HG02885 (cell line): ENCODE measurements at regions not wholly inside any gene's neighbourhood (a gene's known extent, or its start where the extent isn't known, plus 50 kb on each side); places are given as distances from the start of the nearest gene placed in this dataset.
A peak's percentile ranks its signal among the peaks of the same experiment; 100 is the strongest.
"Not testable (repeated sequence)": the region's sequence is repeated elsewhere in the genome, so short reads cannot be mapped to it uniquely, and the experiment has no call there.

Source experiments
- ATAC-seq: cut with Tn5 transposase; IDR thresholded peaks from one replicate; pipeline ENCODE4 v1.9.1; 2021; ENCODE audit warnings: mild to moderate bottlenecking; ENCODE audit not compliant: unreplicated experiment, poor library complexity

- ATAC-seq, result no peak
These were observed 114.7 kb upstream of the IGLL5 start for GRCh38 chr22:22772883-22773282.

GRCh38 chr22:22773427-22773826, 114.2 kb upstream of the IGLL5 start:
- ATAC-seq, result no peak

GRCh38 chr22:22773979-22774604, 113.5 kb upstream of the IGLL5 start:
- ATAC-seq, result no peak

DNA sequence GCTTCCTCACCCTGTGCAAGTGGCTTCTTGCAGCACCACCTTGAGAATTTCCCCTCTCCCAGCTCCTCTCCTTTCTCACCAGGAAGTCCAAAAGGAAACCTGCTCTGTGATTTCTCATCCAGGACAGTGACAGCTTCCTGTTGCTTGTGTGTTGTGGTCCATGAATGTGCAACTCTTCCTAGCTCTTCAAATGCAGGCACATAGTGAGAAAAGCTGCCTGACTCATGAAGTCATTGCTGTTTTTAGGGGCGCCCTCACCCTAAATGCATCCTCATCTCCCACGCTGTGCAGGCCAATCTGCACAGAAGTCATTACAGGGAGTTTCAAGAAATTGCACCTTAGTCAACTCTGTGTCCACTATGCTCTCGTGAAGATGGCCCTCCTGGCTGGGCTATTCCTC, 112.9 kb upstream of the IGLL5 start:
- not testable (repeated sequence) for ATAC-seq

GRCh38 chr22:22776121-22776520, 111.5 kb upstream of the IGLL5 start:
- no peak for ATAC-seq

DNA sequence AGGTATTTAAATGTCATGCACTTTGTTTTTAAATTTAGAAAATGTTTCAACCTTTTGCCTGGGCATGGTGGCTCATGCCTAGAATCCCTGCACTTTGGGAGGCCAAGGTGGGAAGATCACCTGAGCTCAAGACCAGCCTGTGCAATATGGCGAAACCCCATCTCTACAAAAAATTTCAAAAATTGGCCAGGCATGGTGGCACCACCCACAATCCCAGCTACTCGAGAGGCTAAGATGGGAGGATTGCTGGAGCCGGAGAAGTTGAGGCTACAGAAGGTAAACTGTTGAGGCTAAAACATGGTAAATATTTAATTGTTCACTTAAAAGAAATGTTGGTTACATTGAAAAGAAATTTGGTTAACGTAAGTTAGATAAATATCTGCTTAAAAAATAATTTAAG, 108.4 kb upstream of the IGLL5 start:
- no peak for ATAC-seq

DNA sequence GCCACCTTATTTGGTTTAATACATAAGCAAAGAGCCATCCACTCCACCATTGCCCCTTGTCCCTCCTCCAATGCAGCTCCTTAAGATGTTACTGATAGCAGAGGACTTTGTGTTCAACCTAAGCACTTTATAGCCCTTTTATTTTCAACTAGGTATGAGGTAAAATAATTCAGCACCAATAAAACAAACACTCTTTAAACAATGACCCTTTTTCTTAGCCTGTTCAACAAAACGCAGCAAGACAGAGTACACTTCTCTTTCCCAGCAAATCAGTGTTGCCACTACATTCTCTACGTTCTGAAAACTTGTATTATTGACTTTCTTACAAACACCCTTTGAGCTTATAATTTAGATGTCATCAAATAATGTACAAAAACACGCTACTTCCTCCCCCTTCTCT, 104.0 kb upstream of the IGLL5 start:
- ATAC-seq, result no peak

DNA sequence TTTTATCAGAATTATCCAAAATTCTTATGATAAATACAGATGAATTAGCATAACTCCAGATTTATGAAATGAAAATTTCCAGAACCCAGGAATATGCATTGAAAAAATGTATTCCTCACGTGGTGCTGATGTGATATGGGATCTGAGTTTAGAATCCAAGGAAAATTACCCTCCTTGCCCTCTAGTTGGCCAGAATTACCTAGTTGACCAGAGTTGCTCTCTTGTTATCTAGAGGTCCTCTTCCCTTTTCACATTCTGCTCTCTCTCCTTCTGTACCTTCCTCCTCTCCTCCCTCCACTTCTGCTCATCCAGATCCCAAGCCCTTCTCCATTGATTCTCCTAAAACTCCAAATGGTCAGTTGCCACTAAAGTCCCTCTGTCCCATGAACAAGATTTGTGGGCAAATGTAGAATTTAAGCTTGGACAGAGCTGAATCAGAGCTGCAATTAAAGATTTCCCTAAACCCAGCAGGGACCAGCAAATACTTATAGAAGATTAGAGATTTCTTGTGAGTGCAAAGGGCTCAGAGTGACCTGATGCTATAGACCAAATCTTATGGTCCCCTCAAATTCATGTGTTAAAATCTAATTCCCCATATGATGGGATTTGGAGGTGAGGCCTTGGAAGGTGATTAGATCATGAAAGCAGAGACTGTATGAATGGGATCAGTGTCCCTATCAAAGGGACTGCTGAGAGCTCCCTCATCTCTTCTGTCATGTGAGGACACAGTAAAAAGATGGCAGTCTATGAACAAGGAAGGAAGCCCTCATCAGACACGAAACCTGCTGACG, 103.2 kb upstream of the IGLL5 start:
- no peak for ATAC-seq

DNA sequence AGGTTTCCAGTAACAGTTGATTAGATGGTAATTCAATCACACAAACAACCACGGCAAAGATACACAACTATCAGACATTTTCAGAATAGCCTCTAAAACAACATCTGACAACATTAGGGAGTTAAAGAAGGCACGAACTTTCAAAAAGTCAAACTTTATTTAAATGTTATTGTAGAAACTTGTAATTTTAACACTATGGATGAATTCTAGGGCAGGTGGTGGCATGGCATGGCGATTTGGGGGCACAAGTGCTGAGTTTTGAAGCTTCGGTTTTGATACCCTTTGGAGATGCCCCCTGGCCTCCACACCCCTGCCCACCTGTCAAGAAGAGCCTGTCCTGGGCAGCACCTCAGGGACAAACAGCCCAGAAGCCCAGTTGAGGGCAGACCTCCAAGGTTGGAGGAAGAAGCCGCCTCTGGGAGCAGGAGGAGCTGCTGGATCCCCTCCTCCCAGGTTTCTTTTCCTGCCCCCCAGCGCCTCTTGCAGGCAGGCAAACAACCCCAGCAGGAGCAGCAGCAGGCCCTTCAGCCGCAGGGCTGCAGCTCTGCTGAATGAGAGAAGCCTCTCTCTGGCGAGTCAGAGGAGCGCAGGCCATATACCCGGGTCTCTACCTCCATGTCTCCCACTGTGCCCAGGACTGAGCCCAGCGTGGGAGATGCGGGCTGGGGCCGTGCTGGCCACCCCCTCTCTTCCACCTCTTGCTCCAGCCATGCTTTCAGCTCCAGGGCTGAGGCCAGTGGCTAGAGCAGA, 102.1 kb upstream of the IGLL5 start:
- ATAC-seq, result no peak

DNA sequence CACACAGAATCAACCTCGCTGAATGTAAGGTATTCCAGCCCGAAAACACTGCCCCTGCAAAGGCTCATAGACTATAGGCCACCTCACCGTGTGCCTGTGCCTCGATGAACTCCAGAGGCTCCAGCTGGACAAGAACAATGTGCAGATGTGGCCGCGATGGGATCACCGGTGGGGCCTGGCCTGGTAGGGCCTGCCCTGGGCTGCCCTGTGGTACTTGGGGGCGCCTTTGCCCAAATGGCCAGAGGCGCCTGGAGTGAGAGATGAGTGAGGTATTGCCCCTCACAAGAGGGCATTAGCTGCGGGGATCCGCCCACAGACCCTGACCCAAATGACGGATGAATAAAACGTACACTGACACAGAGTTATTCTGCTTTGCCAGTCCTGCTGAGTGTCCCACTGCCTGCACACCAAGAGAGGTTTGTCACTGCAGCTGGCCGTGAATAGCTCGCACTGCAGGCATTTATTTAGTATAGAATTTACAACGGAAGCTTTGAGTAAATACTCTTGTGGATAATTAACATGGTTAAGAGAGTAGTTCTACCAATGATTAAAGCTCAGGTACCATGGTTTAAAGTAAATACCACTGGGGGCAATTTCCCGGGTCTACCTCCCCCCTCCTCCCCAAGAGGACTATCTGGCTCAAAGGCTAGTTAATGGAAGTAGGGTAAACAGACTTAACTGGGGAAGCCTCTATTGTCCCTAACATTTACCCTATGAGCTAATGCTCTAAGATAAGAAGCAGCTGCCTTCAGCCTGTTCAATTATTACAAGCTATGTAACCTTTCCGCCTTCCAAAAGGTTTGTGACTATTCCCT, 101.1 kb upstream of the IGLL5 start:
- no peak for ATAC-seq

GRCh38 chr22:22787151-22787550, 100.5 kb upstream of the IGLL5 start:
- no peak for ATAC-seq

- peak; percentile 40 for ATAC-seq
These were observed 99.7 kb upstream of the IGLL5 start for GRCh38 chr22:22787786-22788459.

GRCh38 chr22:22788460-22789037, 99.1 kb upstream of the IGLL5 start:
- no peak for ATAC-seq

DNA sequence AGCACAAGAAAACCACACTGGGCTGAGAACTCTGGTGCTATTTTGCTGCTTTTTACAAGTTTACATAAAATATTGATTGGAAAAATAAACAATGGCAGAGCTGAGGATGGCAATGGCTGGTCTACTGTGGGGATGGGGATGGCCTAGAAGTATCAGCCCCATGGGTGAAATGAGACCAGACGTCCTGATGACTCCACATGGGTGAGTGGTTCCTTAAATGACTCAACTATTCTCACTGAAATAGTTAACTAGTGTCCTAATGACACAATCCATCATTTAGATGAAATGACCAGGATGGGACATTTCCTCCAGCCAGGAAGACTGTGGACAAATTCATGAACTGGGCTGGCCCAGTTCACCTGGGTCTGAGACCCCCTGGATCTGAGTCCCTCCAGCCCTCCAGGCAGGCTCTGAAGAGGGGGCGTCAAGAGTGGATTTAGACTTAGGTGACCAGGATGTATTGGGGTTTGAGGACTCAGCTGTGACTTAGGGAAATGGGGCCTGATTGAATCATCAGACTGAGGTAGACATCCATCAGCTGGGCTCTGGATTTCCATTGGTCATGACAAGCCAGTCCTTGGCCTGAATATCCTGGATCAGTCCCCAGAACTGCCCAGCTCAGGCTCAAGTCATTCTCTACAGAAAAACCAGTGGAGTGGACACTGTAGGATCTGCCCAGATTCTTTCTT, 98.2 kb upstream of the IGLL5 start:
- no peak for ATAC-seq

GRCh38 chr22:22789922-22790845, 97.4 kb upstream of the IGLL5 start:
- ATAC-seq, result no peak

DNA sequence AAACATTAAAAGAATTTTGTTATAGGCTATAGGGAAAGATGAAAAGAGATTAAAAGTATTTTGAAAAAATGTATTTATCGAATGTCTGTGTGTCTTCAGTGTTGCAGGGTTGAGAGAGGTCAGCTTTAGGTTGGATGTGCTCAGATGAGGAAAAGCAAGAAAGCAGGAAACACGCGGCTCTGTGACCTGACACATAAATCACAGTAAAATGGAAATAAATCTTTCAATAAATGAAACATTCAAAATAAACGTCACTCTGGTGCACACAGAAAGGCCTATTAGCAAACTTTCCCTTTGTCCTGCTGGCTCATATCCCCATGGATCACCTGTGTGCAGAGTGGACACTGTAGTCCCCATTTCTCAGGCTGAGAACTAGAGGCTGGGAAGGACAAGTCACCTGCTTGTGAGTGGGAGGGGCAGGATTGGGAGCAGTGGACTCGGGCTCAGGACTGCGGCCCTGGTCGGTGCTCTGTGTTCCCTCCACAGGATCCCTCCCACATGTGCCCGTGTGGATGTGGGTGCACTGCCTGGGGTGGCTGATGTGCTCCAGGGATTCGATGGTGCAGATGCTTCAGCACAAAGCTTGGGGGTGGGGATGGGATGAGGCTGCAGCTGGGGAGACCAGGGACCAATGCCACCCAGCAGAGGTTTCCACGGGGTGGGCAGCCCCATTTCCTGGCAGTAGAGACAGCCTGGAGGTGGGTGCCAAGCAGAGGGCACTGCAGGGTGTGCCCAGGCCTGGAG, 96.0 kb upstream of the IGLL5 start:
- no peak for ATAC-seq

GRCh38 chr22:22792205-22792786, 95.3 kb upstream of the IGLL5 start:
- not testable (repeated sequence) for ATAC-seq
